ENCODE measurements at regions not wholly inside any gene's neighbourhood (a gene's known extent, or its start where the extent isn't known, plus 50 kb on each side); places are given as distances from the start of the nearest gene placed in this dataset.

GRCh38 chr21:45354970-45355369 is 50.0 kb upstream of the COL18A1 start:
- Histone ChIP-seq H3K27ac (ENCODE audit: low read depth, low read length, poor library complexity, severe bottlenecking) (no peak overlapping the region), H3K27me3 (replicated peaks; ENCODE audit: insufficient read depth, low read depth, low read length, poor library complexity) (no peaks in the 10 kb centered on the region), H3K36me3 (ENCODE audit: insufficient read depth, low read length, poor library complexity, severe bottlenecking) (no peaks in the 10 kb centered on the region), H3K4me3 (ENCODE audit: low read depth, low read length, poor library complexity, severe bottlenecking) (no peak overlapping the region), H3K9me3 (ENCODE audit: low read depth, low read length, poor library complexity, severe bottlenecking) (no peaks in the 10 kb centered on the region), H3K4me1 (ENCODE audit: insufficient read depth, low read length, poor library complexity, severe bottlenecking) (peaks cover 9% of the 10 kb centered on the region)
- POLR2A ChIA-PET (ENCODE audit: low non-redundant PET): no interaction called here
- CTCF ChIA-PET: no interaction called here
- intact Hi-C loops (cut with micrococcal nuclease; ENCODE audit: unreplicated experiment): no loop called here
- TF ChIP-seq EZH2 (IDR thresholded peaks at IDR 0.05; ENCODE audit: borderline replicate concordance, low read depth, low read length, poor library complexity, severe bottlenecking): no peak
- no peak for TF ChIP-seq CTCF (conservative IDR thresholded peaks at IDR 0.05; ENCODE audit: low read depth, low read length)
- BruUV-seq (replicated peaks): no TSS peak
- no peak for DNase-seq (ENCODE audit: low spot score)
